ENCODE measurements at regions not wholly inside any gene's neighbourhood (a gene's known extent, or its start where the extent isn't known, plus 50 kb on each side); places are given as distances from the start of the nearest gene placed in this dataset.

GRCh38 chr4:1467581-1468458 lies 61.6 kb upstream of the NKX1-1 start:
- no peak for DNase-seq (ENCODE audit: low read depth in 2 of 3, low spot score in 2 of 3)

GRCh38 chr4:1466863-1467165 lies 60.6 kb upstream of the NKX1-1 start:
- no peak for DNase-seq (ENCODE audit: low read depth in 2 of 3, low spot score in 2 of 3)

- no peak for DNase-seq (ENCODE audit: low read depth in 2 of 3, low spot score in 2 of 3)
Measured at GRCh38 chr4:1466034-1466862, 60.0 kb upstream of the NKX1-1 start.

GRCh38 chr4:1465173-1466033 lies 59.2 kb upstream of the NKX1-1 start:
- DNase-seq (ENCODE audit: low read depth in 2 of 3, low spot score in 2 of 3), result no peak

GRCh38 chr4:1464581-1465171 lies 58.4 kb upstream of the NKX1-1 start:
- no peak for DNase-seq (ENCODE audit: low read depth in 2 of 3, low spot score in 2 of 3)

- no peak for DNase-seq (ENCODE audit: low read depth in 2 of 3, low spot score in 2 of 3)
Measured at GRCh38 chr4:1463927-1464540, 57.8 kb upstream of the NKX1-1 start.

GRCh38 chr4:1463088-1463926 lies 57.1 kb upstream of the NKX1-1 start:
- DNase-seq (ENCODE audit: low read depth in 2 of 3, low spot score in 2 of 3), result peak in 2 of 3 donors; percentile 9 to 31

- DNase-seq (ENCODE audit: low read depth in 2 of 3, low spot score in 2 of 3), result no peak
Measured at GRCh38 chr4:1462768-1463075, 56.5 kb upstream of the NKX1-1 start.

- no peak for DNase-seq (ENCODE audit: low read depth in 2 of 3, low spot score in 2 of 3)
Measured at GRCh38 chr4:1462009-1462767, 55.9 kb upstream of the NKX1-1 start.

GRCh38 chr4:1460967-1461868 lies 55.0 kb upstream of the NKX1-1 start:
- no peak for DNase-seq (ENCODE audit: low read depth in 2 of 3, low spot score in 2 of 3)

GRCh38 chr4:1459722-1460511 lies 53.7 kb upstream of the NKX1-1 start:
- DNase-seq (ENCODE audit: low read depth in 2 of 3, low spot score in 2 of 3), result no peak

GRCh38 chr4:1459081-1459721 lies 53.0 kb upstream of the NKX1-1 start:
- no peak for DNase-seq (ENCODE audit: low read depth in 2 of 3, low spot score in 2 of 3)

- DNase-seq (ENCODE audit: low read depth in 2 of 3, low spot score in 2 of 3), result no peak
Measured at GRCh38 chr4:1458581-1458980, 52.3 kb upstream of the NKX1-1 start.

Measured in hematopoietic multipotent progenitor cell (in vitro differentiated cells).